HG03521 (cell line): ENCODE measurements at regions not wholly inside any gene's neighbourhood (a gene's known extent, or its start where the extent isn't known, plus 50 kb on each side); places are given as distances from the start of the nearest gene placed in this dataset.

Source experiments
- ATAC-seq: cut with Tn5 transposase; IDR thresholded peaks from one replicate; pipeline ENCODE4 v1.9.1; 2021; ENCODE audit warnings: mild to moderate bottlenecking, moderate library complexity; ENCODE audit not compliant: unreplicated experiment

DNA sequence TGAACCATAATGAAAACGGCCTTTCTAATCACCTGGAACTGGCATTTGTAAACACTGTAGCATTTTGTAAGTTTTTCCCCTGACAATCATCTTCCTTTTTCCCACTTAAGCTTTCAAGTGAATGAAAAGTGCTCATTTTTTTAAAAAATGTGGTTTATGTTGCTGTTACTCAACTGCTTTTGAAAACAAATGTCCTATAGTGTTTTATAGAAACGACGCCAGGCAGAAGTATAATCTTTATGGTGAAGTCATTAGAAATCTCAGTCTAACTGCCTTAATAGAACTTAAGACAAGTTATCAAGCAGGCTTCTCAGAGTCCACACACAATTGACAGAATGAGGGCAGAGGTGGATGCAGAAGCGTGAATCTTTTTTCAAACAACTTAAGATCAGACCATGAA is 442.3 kb downstream of the KLF12 start:
- ATAC-seq = no peak

DNA sequence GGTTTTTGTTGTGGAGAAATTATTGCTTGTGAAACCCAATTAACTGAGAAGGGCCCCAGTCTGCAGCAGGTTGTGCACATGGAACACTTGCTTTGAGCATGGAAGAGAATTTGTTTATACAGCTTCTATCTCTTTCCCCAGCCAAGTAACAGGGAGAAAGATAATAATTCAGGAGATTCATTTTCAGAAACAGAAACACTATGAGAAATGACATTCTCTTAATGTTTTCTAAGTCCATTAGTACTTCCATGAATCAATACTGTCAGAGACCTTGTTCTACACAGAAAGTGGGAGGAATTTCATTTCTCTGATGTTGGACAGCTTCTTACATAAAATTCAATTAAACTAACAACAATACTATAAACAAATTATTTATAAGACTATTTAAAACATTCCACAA is 446.3 kb downstream of the KLF12 start:
- ATAC-seq = no peak

- ATAC-seq = no peak
Observed at GRCh38 chr13:73687087-73687486, 447.1 kb downstream of the KLF12 start.

- no peak for ATAC-seq
Observed at GRCh38 chr13:73684750-73685149, 449.5 kb downstream of the KLF12 start.

DNA sequence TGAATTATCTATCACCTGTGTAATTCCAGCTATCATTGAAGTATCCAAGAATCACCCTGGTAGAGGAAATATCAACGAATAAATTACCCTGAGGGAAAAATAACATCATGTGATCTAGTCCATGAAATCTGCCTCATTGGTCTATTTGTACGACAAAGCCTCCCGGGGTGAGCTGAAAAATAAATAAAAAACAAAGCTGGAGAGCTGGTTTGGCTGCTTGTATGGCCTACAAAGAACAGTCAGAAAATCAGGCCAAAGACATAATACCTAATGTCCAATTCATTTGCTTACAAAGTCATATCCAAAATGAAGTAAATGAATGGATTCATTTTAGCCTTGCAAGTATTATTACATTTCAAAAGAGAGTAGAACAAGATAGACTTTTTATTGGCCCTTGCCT is 449.9 kb downstream of the KLF12 start:
- ATAC-seq = no peak

GRCh38 chr13:73683746-73684145 is 450.5 kb downstream of the KLF12 start:
- ATAC-seq = no peak

DNA sequence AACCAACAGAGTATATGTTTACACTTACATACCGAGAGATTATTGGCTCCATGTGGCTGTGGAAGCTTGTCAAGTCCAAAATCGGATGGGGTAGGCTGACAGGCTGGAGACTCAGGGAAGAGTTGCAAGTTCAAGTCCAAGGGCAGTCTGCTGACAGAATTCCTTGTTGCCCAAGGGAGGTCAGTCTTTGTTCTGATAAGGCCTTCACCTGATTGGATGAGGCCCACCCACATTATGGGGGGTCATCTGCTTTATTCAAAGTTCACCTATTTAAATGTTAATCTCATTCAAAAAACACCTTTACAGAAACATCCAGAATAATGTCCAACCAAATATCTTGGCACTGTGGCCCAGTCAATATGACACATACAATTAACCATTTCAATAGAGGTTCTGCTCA is 452.4 kb downstream of the KLF12 start:
- ATAC-seq = no peak

GRCh38 chr13:73681015-73681414 is 453.2 kb downstream of the KLF12 start:
- no peak for ATAC-seq

DNA sequence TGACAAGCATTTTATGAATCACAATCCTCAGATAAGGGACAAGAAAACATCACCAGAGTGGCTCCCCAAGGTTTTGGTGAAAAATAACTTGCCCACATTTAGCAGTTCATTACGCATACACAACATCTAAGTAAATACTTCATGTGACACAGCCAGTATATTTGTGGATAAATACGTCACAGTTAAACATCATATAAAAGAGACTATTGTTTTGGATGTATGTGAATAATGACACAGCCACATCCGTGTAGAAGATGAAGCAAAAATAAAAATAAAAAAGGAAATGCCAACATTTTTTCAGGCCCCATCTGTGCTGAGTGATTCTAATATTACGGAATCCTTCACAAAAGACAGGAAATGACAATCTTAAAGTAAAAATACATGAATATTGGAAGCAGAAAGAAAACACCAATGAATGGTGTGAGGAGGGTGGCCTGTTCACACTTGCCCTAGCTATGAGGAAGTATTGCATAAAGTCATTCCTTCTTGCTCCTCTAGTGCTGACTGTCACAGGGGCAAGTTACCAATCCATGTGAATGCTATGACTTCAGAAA is 457.1 kb downstream of the KLF12 start:
- ATAC-seq = no peak

- ATAC-seq = no peak
Observed at GRCh38 chr13:73676550-73677047, 457.6 kb downstream of the KLF12 start.

- no peak for ATAC-seq
Observed at GRCh38 chr13:73675821-73676220, 458.4 kb downstream of the KLF12 start.

DNA sequence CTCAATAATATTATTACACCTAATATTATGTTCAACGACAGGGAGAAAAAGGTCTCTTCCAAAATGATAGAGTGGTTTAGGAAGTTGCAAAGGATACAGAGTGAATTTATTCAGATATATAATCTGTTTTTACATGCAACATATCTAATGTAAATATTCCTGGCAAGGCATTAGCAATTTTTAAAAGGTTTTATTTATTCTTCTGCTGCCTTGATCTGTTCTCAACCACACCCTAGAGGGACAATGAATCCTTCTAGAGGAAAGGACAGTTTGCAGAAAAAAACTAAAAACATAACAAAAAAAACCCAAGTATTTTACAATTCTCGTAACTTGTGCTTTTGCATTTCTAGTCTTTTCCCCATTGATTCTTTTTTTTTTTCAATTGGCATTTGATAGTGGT is 459.6 kb downstream of the KLF12 start:
- ATAC-seq = no peak

DNA sequence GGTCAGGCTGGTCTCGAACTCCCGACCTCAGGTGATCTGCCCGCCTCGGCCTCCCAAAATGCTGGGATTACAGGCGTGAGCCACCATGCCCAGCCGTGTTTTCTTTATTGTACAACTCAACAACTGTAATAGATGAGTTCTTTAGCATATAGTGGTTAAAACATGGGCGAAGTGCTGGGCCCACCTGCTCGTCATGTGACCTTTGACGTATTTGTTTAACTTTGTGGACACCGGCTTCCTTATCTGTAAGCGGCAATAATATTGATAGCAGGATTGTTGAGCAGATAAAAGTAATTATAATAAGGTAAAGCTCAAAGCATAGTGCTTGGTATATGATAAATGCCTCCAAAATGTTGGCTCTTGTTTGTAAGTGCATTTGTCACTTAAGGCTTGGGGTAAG is 460.3 kb downstream of the KLF12 start:
- ATAC-seq = no peak

DNA sequence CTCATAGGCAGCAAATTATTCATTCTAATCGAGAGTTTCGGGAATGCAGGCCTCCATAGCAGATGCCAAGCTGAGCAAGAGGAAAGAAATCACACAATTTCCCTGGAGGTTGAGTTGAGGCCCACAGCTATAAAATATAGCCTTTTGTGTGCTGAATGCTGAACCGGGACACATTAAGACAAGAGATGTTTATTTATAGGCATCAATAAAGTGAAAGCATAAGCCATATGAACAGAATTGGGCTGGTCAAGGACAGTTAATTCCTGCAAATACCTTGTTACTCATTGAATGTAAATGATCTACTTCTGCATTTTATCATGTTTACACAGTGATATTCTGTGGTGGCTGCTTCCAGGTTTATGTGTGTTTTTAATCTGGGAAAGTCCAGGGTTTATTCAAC is 461.7 kb downstream of the KLF12 start:
- ATAC-seq = no peak

GRCh38 chr13:73671732-73672131 is 462.5 kb downstream of the KLF12 start:
- no peak for ATAC-seq

- ATAC-seq = no peak
Observed at GRCh38 chr13:73671011-73671410, 463.2 kb downstream of the KLF12 start.

DNA sequence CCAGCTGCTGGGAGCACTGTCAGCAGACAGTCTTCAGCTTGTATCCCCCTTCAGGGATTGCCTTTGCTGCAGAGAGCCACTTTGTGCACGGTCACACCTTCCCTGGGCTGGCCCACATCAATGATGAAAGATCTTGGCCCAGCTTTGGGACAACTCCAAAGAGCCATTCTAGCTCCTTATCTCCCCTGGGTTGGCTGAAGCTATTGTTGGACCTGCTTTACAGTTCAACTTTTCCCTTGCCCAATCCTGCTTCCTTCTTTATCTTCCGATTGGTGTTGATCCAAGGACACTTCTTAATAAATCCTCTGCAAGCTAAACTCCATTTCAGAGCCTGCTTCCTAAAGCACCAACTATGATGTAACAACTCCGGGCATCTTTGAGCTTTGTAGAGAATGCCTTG is 466.4 kb downstream of the KLF12 start:
- ATAC-seq = no peak

DNA sequence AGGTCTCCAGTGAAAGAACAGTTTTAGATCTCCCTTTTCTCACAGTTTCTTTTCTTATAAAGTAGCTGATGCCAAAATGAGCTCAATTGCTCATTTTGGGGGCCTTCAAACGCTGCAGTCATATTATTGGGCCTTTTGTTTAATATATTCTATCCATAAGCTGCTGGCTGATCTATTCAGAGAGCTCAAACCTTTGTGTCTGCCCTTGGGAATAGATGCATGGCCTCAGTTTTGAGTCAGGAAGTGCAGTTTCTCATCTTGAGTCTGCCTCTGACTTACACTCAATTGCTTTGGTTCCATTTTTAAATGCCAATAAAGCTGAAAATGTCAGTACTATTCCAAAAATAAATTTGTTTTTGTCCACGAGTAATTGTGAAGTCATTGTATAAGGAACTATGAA is 468.9 kb downstream of the KLF12 start:
- no peak for ATAC-seq

DNA sequence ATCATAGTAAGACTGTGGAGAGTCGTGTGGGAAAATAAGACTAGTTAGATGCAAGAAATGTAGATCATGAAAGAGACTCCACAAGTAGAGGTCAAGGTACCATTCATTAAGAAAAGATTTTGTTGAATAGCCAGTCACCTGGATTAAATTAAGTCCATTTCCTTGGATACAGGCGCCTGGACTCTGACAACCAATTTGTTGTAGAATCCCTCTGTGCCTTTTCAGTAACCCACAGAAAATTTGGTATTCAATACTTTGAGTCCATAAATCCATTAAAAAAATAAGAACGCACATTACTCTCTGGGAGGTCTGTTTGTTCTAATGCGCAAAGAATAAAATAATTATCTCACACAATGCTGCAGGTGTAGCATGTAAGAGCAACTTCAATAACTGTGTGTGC is 469.4 kb downstream of the KLF12 start:
- ATAC-seq = no peak

GRCh38 chr13:73662833-73663232 is 471.4 kb downstream of the KLF12 start:
- no peak for ATAC-seq

DNA sequence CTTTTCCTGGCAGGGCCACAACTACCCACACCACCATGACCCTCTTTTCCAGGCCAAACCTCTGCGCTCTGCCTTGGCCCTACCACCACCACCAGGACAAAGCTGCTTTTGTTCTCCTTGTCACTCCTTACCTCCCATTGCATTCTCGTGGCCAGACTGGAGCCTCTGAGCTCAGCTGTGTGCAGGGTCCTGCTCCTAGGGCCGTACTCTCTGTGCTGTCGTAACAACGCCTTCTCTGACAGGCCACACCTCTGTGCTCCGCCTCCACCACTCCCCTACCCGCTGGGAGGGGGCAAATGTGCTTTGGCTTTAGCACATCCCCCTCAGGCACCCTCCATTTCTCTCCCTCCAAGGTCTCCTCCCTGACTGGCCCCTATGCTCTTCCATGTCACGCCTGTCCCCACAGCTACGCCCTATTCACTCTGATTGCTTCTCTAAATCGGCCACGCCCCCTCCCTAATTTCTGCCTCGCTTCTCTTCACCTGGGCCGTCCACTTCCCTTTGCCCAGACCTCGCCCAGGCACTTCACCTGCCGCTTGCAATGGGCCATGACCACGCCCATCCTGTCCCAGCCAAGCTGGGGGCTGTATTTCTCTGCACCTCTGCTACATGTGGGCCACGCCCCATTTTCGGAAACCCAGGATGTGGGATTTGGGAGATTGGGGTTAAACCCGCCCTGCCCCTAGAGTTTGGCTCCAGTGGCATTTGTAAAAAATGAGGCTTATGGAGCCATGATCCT is 472.3 kb downstream of the KLF12 start:
- ATAC-seq = no peak

DNA sequence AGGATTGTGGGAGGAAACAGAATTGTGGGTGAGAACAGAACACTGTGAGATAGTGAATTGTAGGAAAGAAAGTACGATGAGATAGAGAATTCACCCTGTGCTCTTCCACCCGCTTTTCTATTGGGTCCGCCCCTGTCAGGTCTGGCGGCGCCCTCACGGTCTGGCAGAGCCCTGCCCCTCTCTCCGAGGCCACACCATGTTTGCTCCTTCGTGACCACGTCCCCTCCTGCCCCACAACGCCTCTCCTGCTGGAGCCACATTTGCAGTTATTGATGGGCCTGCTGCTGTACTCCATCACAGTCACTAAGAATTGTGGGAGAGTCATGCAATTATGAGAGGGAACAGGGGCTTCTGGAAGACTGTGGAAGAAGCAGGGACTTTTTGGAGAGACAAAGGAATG is 473.1 kb downstream of the KLF12 start:
- no peak for ATAC-seq

GRCh38 chr13:73658639-73659038 is 475.6 kb downstream of the KLF12 start:
- ATAC-seq = no peak
